ENCODE measurements at regions not wholly inside any gene's neighbourhood (a gene's known extent, or its start where the extent isn't known, plus 50 kb on each side); places are given as distances from the start of the nearest gene placed in this dataset.

- TF ChIP-seq CTBP1 (IDR thresholded peaks at IDR 0.05; ENCODE audit: borderline replicate concordance) (no peak), ELF4 (IDR thresholded peaks at IDR 0.05) (no peak), FOXK2 (IDR thresholded peaks at IDR 0.05) (no peak), TARDBP (IDR thresholded peaks at IDR 0.05) (no peak), SUZ12 (IDR thresholded peaks at IDR 0.05) (no peak), SP1 (IDR thresholded peaks at IDR 0.05) (no peak), FOXM1 (IDR thresholded peaks at IDR 0.05; ENCODE audit: borderline replicate concordance) (no peak), NFRKB (IDR thresholded peaks at IDR 0.05) (no peak)
- TF ChIP-seq, protein P1, sequence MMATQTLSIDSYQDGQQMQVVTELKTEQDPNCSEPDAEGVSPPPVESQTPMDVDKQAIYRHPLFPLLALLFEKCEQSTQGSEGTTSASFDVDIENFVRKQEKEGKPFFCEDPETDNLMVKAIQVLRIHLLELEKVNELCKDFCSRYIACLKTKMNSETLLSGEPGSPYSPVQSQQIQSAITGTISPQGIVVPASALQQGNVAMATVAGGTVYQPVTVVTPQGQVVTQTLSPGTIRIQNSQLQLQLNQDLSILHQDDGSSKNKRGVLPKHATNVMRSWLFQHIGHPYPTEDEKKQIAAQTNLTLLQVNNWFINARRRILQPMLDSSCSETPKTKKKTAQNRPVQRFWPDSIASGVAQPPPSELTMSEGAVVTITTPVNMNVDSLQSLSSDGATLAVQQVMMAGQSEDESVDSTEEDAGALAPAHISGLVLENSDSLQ (IDR thresholded peaks at IDR 0.05): no peak
Observed at GRCh38 chr2:76563730-76564129, 853.0 kb upstream of the GCFC2 start.
